ENCODE measurements at regions not wholly inside any gene's neighbourhood (a gene's known extent, or its start where the extent isn't known, plus 50 kb on each side); places are given as distances from the start of the nearest gene placed in this dataset.

GRCh38 chr10:131425752-131426533 is 114.4 kb upstream of the TCERG1L start:
- no peak for DNase-seq

- no peak for DNase-seq
Measured at GRCh38 chr10:131426534-131426898, 115.0 kb upstream of the TCERG1L start.

GRCh38 chr10:131427281-131427680 is 115.8 kb upstream of the TCERG1L start:
- DNase-seq = no peak

GRCh38 chr10:131427901-131428300 is 116.4 kb upstream of the TCERG1L start:
- DNase-seq = no peak

GRCh38 chr10:131429141-131429540 is 117.6 kb upstream of the TCERG1L start:
- no peak for DNase-seq

- DNase-seq = no peak
Measured at GRCh38 chr10:131429942-131430341, 118.4 kb upstream of the TCERG1L start.

GRCh38 chr10:131430716-131431412 is 119.3 kb upstream of the TCERG1L start:
- no peak for DNase-seq

GRCh38 chr10:131431533-131431932 is 120.0 kb upstream of the TCERG1L start:
- DNase-seq = no peak

GRCh38 chr10:131431978-131432690 is 120.6 kb upstream of the TCERG1L start:
- no peak for DNase-seq

- DNase-seq = no peak
Measured at GRCh38 chr10:131433568-131433967, 122.0 kb upstream of the TCERG1L start.

GRCh38 chr10:131435232-131435631 is 123.7 kb upstream of the TCERG1L start:
- no peak for DNase-seq

GRCh38 chr10:131435760-131436457 is 124.4 kb upstream of the TCERG1L start:
- DNase-seq = no peak

- DNase-seq = no peak
Measured at GRCh38 chr10:131436458-131436857, 124.9 kb upstream of the TCERG1L start.

GRCh38 chr10:131437556-131438475 is 126.3 kb upstream of the TCERG1L start:
- no peak for DNase-seq

- DNase-seq = no peak
Measured at GRCh38 chr10:131438665-131439064, 127.1 kb upstream of the TCERG1L start.

- DNase-seq = no peak
Measured at GRCh38 chr10:131439705-131440104, 128.2 kb upstream of the TCERG1L start.

- no peak for DNase-seq
Measured at GRCh38 chr10:131440405-131441360, 129.2 kb upstream of the TCERG1L start.

GRCh38 chr10:131442271-131442670 is 130.8 kb upstream of the TCERG1L start:
- no peak for DNase-seq

- DNase-seq = no peak
Measured at GRCh38 chr10:131444286-131444685, 132.8 kb upstream of the TCERG1L start.

- no peak for DNase-seq
Measured at GRCh38 chr10:131444862-131445461, 133.4 kb upstream of the TCERG1L start.

Measured in 8988T (cell line).